Adrenal gland (tissue), 9 donors: ENCODE measurements at regions not wholly inside any gene's neighbourhood (a gene's known extent, or its start where the extent isn't known, plus 50 kb on each side); places are given as distances from the start of the nearest gene placed in this dataset.

Source experiments
- DNase-seq, 7 donors: peaks; one replicate each; pipeline ENCODE4 v3.0.0-alpha.2; 2019 to 2020
- H3K27ac ChIP-seq, 5 donors: fragments of 200-600 bp; sonication (generic) in 4 of 5; 1 replicate in 3 of 5; 2 replicates in 2 of 5; pipeline versions ENCODE4 v1.5.1 to v1.8.0; 2016 to 2020; ENCODE audit warnings: mild to moderate bottlenecking in 1 of 5
- H3K27me3 ChIP-seq: fragments of 200-600 bp; 2 replicates; pipeline ENCODE4 v1.8.0; 2021
- H3K36me3 ChIP-seq, 2 donors: fragments of 200-600 bp; replicated peaks in 1 of 2; 1 replicate in 1 of 2; 2 replicates in 1 of 2; pipeline versions ENCODE4 v1.5.1 to v1.8.0; 2018 to 2022
- H3K4me1 ChIP-seq, 2 donors: fragments of 200-600 bp; replicated peaks in 1 of 2; 1 replicate in 1 of 2; 2 replicates in 1 of 2; pipeline versions ENCODE4 v1.5.1 to v1.8.0; 2018 to 2021
- H3K4me3 ChIP-seq, 4 donors: fragments of 200-600 bp; sonication (generic) in 3 of 4; one replicate each; pipeline ENCODE4 v1.5.1; 2016 to 2018
- H3K9me3 ChIP-seq, 3 donors: fragments of 200-600 bp; sonication (generic) in 1 of 3; replicated peaks in 1 of 3; 1 replicate in 2 of 3; 2 replicates in 1 of 3; pipeline versions ENCODE4 v1.5.1 to v1.8.0; 2016 to 2021
- CTCF ChIP-seq, 6 experiments: fragments of 450-650 bp in 4 of 6; fragments of 200-600 bp in 2 of 6; sonication (generic) in 1 of 6; IDR thresholded peaks; 1 replicate in 5 of 6; 2 replicates in 1 of 6; pipeline versions ENCODE4 v1.5.1 to v1.8.0; 2016 to 2021; ENCODE audit warnings: antibody characterized with exemption in 6 of 6, mild to moderate bottlenecking in 2 of 6, moderate library complexity in 1 of 6
- POLR2A ChIP-seq, 2 donors: fragments of 450-650 bp; IDR thresholded peaks; one replicate each; pipeline ENCODE4 v1.6.1; 2017; ENCODE audit warnings: antibody characterized with exemption in 2 of 2, mild to moderate bottlenecking in 2 of 2, moderate library complexity in 1 of 2
- WGBS, 4 donors: extraction: QIAGEN DNeasy Blood & Tissue Kit in 2 of 4; methylation state at CpG; one replicate each; pipeline versions ENCODE4 v1.1.5 to v1.1.7; 2013 to 2017; 5-methylcytosine and 5-hydroxymethylcytosine counted together
- intact Hi-C, 2 donors: fragments of 100-400 bp; cut with DNase I; formaldehyde crosslinking; loops; one replicate each; pipeline versions ENCODE4 v1.14.1 to v1.15.0; 2022 to 2023
- donor health status: healthy with polysubstance abuse.
- donor health status: Bipolar disorder and iron deficiency.
- donor health status: DM: yes; HTN: yes; CAD: no.
- donor health status: DM: no; HTN: no; CAD: no.
- donor health status: DM: no; HTN: no; CAD: no.

GRCh38 chr10:63765126-63765525 lies 243.9 kb downstream of the REEP3 start:
- H3K27ac ChIP-seq, result no peak overlapping the region
- H3K9me3 ChIP-seq, result no peaks in the 10 kb centered on the region
- no peak overlapping the region for H3K4me3 ChIP-seq
- 94 to 100% (median 99%) methylated on average over 1 of the region's 1 CpG for WGBS, 4 donors
- intact Hi-C loops, result no loop called here
- TF ChIP-seq CTCF (IDR thresholded peaks at IDR 0.05), result no peak
- TF ChIP-seq POLR2A (IDR thresholded peaks at IDR 0.05), result no peak
- no peaks in the 10 kb centered on the region for H3K36me3 ChIP-seq
- DNase-seq, result no peak
- no peaks in the 10 kb centered on the region for H3K27me3 ChIP-seq
- H3K4me1 ChIP-seq, result no peaks in the 10 kb centered on the region

GRCh38 chr10:63766745-63767137 lies 245.5 kb downstream of the REEP3 start:
- Histone ChIP-seq H3K4me1 (no peaks in the 10 kb centered on the region), H3K27ac (no peak overlapping the region), H3K27me3 (no peaks in the 10 kb centered on the region), H3K9me3 (no peaks in the 10 kb centered on the region), H3K36me3 (no peaks in the 10 kb centered on the region), H3K4me3 (no peak overlapping the region)
- TF ChIP-seq CTCF (IDR thresholded peaks at IDR 0.05) (no peak), POLR2A (IDR thresholded peaks at IDR 0.05) (no peak)
- no peak for DNase-seq
- WGBS, 4 donors, result 56 to 83% (median 69%) methylated on average over 2 of the region's 2 CpGs
- intact Hi-C loops, result no loop called here

GRCh38 chr10:63767138-63767801 lies 246.1 kb downstream of the REEP3 start:
- DNase-seq, result no peak
- Histone ChIP-seq H3K36me3 (no peaks in the 10 kb centered on the region), H3K27me3 (no peaks in the 10 kb centered on the region), H3K9me3 (no peaks in the 10 kb centered on the region), H3K4me1 (no peaks in the 10 kb centered on the region), H3K27ac (no peak overlapping the region), H3K4me3 (no peak overlapping the region)
- intact Hi-C loops, result no loop called here
- no peak for TF ChIP-seq POLR2A (IDR thresholded peaks at IDR 0.05)
- peak; percentile 24 to 62 (median 43) for TF ChIP-seq CTCF (IDR thresholded peaks at IDR 0.05)
- WGBS, 4 donors, result 57 to 63% (median 61%) methylated on average over 4 of the region's 4 CpGs

- H3K4me1 ChIP-seq, result no peaks in the 10 kb centered on the region
- no peak for TF ChIP-seq POLR2A (IDR thresholded peaks at IDR 0.05)
- TF ChIP-seq CTCF (IDR thresholded peaks at IDR 0.05), result no peak
- DNase-seq, result no peak
- no peak overlapping the region for H3K4me3 ChIP-seq
- H3K9me3 ChIP-seq, result no peaks in the 10 kb centered on the region
- no peaks in the 10 kb centered on the region for H3K36me3 ChIP-seq
- no peaks in the 10 kb centered on the region for H3K27me3 ChIP-seq
- no peak overlapping the region for H3K27ac ChIP-seq
- intact Hi-C loops, result no loop called here
Measured at GRCh38 chr10:63769367-63769766, 248.2 kb downstream of the REEP3 start.
